AG10803 (cell line): ENCODE measurements at regions not wholly inside any gene's neighbourhood (a gene's known extent, or its start where the extent isn't known, plus 50 kb on each side); places are given as distances from the start of the nearest gene placed in this dataset.
"Not testable (repeated sequence)": the region's sequence is repeated elsewhere in the genome, so short reads cannot be mapped to it uniquely, and the experiment has no call there.

Experiments
- DNase-seq: peaks from one replicate; pipeline ENCODE4 v3.0.0; 2010; ENCODE audit warnings: low read depth
- H3K4me3 ChIP-seq: 2 replicates; pipeline ENCODE4 v1.5.1; 2011; ENCODE audit warnings: mild to moderate bottlenecking, low read length, control low read depth
- TF ChIP-seq, protein P1 (sequence below): conservative IDR thresholded peaks from 2 replicates; pipeline ENCODE4 v1.5.1; 2011; ENCODE audit warnings: mild to moderate bottlenecking, low read length, control low read depth, inconsistent platforms

DNA sequence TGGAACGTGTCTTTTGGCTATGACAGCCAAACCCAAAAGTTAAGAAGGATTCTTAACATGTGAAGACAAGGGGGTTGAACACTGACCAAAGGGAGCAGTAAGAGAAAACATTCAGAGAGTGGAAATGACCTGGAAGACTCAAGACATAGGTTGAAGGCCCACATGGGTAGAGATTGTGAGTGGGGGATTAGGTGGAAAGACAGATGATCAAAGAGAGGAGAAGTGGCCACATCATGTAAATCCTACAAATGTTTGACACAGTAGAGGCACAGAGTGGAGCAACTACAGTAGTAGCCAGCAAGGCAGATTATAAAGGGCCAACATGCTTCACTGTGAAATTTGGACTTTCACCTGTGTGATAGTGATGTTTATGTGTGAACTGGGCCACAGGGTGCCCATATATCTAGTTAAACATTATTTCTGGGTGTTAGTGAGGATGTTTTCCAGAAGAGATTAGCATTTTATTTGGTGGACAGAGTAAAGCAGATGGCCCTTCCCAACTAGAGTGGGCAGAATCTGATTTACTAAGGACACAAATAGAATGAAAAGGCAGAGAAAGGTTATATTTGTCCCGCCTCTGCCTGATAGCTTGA, 559.3 kb downstream of the RAB28 start:
- no peak overlapping the region for H3K4me3 ChIP-seq
- DNase-seq = no peak
- TF ChIP-seq, protein P1, sequence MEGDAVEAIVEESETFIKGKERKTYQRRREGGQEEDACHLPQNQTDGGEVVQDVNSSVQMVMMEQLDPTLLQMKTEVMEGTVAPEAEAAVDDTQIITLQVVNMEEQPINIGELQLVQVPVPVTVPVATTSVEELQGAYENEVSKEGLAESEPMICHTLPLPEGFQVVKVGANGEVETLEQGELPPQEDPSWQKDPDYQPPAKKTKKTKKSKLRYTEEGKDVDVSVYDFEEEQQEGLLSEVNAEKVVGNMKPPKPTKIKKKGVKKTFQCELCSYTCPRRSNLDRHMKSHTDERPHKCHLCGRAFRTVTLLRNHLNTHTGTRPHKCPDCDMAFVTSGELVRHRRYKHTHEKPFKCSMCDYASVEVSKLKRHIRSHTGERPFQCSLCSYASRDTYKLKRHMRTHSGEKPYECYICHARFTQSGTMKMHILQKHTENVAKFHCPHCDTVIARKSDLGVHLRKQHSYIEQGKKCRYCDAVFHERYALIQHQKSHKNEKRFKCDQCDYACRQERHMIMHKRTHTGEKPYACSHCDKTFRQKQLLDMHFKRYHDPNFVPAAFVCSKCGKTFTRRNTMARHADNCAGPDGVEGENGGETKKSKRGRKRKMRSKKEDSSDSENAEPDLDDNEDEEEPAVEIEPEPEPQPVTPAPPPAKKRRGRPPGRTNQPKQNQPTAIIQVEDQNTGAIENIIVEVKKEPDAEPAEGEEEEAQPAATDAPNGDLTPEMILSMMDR = no peak

DNA sequence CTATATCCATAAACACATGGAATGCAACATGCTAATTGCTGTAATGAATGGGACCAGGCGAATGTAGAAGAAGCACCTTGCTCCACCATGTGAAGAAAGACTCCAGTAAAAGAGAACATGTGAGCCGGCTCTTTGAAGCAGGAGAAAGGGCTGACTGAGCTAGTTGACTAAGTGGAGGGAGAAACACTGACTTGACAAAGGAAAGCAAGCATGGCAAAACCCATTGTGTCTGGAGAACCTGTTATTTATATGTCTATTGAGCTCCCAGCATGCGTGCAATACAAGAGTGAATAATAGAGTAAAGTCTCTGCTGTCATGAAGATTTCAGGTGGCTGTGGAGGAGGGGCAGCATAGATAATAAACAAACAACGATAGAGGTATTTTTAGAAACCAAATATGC, 559.9 kb downstream of the RAB28 start:
- TF ChIP-seq, protein P1 = no peak
- no peak for DNase-seq
- no peak overlapping the region for H3K4me3 ChIP-seq

DNA sequence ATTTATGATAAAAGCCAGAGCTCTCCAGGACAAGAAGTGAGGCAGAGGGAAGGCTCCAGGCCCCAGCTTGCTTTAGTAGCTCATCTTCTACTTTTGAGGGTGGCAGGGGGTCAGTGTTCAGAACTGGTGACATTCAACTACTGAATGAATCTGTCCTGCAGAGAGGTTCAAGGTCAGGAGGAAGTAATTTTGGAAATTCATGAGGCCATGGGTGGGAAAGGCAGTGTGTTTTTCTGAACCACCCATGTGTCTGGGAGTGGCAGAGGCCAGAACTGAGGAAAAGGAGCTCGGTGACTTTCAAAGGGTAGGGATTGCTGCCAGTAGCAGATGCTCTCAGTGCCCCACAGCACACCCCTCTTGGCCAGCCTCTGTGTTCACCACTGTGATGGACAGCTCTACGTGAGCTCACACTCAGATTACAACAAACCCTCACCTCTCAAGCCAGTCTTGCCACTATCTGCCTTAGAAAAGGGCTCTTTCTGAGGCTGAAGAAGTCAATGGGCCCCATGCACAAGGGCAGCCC, 571.2 kb downstream of the RAB28 start:
- TF ChIP-seq, protein P1 = no peak
- no peak overlapping the region for H3K4me3 ChIP-seq
- no peak for DNase-seq

DNA sequence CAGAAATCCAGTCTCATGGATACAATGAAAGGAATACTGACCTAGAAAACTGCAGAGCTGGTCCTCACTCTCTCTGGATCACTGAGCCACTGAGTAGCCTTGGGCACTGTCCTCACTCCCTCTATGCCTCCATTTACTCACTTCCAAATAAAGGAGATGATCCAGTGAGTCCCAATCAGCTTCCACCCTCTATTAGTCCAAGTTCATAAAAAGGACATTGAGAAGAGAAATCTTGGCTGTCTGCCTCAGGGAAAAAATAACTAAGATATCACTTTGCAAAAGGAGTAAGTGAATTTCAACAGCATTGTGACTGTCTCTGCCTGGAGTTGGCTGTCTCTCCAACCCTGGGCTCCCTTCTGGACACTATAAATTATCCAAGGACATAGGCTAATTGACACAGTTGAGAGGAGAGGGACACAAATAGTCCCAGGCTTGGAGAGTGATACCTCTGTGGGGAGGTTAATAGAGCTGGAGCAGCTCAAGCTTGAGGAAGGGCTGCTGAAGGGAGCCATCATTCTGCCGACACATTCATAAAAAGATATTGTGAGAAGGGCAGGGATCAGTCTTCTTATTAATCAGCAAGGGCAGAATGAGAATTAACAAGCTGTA, 572.3 kb downstream of the RAB28 start:
- no peak for DNase-seq
- TF ChIP-seq, protein P1 = no peak

DNA sequence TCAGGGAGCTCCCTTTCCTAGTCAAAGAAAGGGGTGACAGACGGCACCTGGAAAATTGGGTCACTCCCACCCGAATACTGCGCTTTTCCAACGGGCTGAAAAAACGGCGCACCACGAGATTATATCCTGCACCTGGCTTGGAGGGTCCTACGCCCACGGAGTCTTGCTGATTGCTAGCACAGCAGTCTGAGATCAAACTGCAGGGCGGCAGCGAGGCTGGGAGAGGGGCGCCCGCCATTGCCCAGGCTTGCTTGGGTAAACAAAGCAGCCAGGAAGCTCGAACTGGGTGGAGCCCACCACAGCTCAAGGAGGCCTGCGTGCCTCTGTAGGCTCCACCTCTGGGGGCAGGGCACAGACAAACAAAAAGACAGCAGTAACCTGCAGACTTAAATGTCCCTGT, 580.5 kb downstream of the RAB28 start:
- H3K4me3 ChIP-seq, DNase-seq: not testable (repeated sequence)

More for the DNA sequence above, 572.3 kb downstream of the RAB28 start:
- H3K4me3 ChIP-seq = no peak overlapping the region

DNA sequence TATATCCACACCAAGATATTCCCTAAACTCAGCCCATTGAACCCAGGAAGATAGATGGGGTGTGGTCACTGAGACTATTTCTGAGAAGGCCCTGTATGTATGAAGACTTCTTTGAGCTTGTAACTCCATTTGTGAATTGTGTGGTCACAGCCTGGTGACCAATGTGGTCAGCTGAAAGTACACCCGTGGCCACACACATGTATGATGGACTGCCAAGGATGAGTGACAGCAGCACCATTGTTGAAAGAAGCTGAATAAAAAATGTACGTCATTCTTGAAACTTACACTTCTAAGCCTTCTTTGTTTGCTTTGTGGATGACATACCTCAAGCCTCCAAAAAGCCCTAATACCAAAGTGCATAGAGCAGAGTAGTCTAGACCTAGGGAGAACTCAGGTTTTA, 581.4 kb downstream of the RAB28 start:
- TF ChIP-seq, protein P1 = no peak
- no peak overlapping the region for H3K4me3 ChIP-seq
- no peak for DNase-seq

DNA sequence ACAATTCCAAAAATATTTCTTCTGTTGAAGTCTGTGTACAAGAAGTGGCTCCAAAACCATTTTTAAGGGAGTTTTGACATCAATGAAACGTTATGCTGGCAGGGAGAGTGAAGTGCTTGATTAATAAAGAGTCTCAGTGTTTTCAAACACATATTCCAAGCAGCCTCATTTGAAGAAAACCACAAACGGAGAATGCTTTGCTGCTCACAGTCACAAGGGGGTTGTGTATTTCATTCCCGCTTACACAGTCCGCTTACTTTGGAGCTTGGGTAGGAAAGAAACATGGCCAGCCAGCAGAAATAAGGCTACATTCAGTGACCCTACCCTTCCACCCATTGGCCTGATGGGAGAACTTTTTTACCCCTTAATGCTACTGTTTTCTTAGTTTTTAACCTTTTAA, 586.2 kb downstream of the RAB28 start:
- no peak for DNase-seq
- no peak overlapping the region for H3K4me3 ChIP-seq
- TF ChIP-seq, protein P1 = no peak
